ENCODE measurements at regions not wholly inside any gene's neighbourhood (a gene's known extent, or its start where the extent isn't known, plus 50 kb on each side); places are given as distances from the start of the nearest gene placed in this dataset.

GRCh38 chr7:17404006-17404405 is 105.6 kb downstream of the AHR start:
- Histone ChIP-seq H3K9me2 (replicated peaks; ENCODE audit: low read depth, low read length) (no peaks in the 10 kb centered on the region), H3K27me3 (ENCODE audit: insufficient read depth, low read length, poor library complexity, severe bottlenecking) (no peaks in the 10 kb centered on the region), H3K9me3 (ENCODE audit: insufficient read depth, low read depth, low read length) (no peaks in the 10 kb centered on the region), H4K20me1 (ENCODE audit: insufficient read depth, low read length, poor library complexity, severe bottlenecking) (no peaks in the 10 kb centered on the region), H3K4me1 (ENCODE audit: insufficient read depth, low read length, poor library complexity, severe bottlenecking) (peaks cover 55% of the 10 kb centered on the region), H2AFZ (ENCODE audit: low read length) (peak overlapping the region; percentile 28), H3K4me2 (ENCODE audit: low read depth, low read length, poor library complexity, severe bottlenecking) (peak overlapping the region; percentile 41), H3F3A (ENCODE audit: low read depth) (no peaks in the 10 kb centered on the region), H3K9ac (ENCODE audit: low read depth, low read length, poor library complexity, severe bottlenecking) (no peak overlapping the region), H3K36me3 (ENCODE audit: insufficient read depth, low read length) (no peaks in the 10 kb centered on the region), H3K79me2 (ENCODE audit: insufficient read depth, low read length) (no peaks in the 10 kb centered on the region), H3K4me3 (ENCODE audit: low read length, poor library complexity, severe bottlenecking) (peak overlapping the region; percentile 16)
- TF ChIP-seq CTCF (conservative IDR thresholded peaks at IDR 0.05; ENCODE audit: low read length) = no peak
- TF ChIP-seq EZH2phosphoT487 (IDR thresholded peaks at IDR 0.05; ENCODE audit: borderline replicate concordance) = no peak

DNA sequence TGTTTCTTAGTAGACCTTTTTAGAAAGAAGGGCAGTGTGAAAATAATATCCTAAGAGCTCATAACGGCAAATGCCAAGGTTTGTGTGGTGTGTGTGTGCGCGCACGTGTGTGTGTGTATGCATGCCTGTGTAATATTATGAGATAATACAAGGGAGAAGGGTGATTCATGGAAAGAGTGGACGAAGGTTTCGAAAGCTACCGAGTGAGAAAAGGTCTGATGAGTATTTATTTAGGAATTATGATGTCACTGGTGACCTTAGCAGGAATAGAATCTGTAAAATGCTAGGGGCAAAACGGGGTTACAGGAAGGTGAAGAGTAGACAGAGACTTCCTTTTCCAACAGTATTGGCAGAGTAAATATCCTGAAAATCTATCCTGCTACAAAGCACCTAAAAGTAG is 107.3 kb downstream of the AHR start:
- Histone ChIP-seq H3K4me3 (ENCODE audit: low read length, poor library complexity, severe bottlenecking) (no peak overlapping the region), H3K4me2 (ENCODE audit: low read depth, low read length, poor library complexity, severe bottlenecking) (no peak overlapping the region), H3K9me3 (ENCODE audit: insufficient read depth, low read depth, low read length) (no peaks in the 10 kb centered on the region), H3K79me2 (ENCODE audit: insufficient read depth, low read length) (no peaks in the 10 kb centered on the region), H2AFZ (ENCODE audit: low read length) (peak overlapping the region; percentile 58; the same call in 1 of the 2 replicates), H4K20me1 (ENCODE audit: insufficient read depth, low read length, poor library complexity, severe bottlenecking) (no peaks in the 10 kb centered on the region), H3K27me3 (ENCODE audit: insufficient read depth, low read length, poor library complexity, severe bottlenecking) (no peaks in the 10 kb centered on the region), H3K36me3 (ENCODE audit: insufficient read depth, low read length) (no peaks in the 10 kb centered on the region), H3K9me2 (replicated peaks; ENCODE audit: low read depth, low read length) (no peaks in the 10 kb centered on the region), H3K4me1 (ENCODE audit: insufficient read depth, low read length, poor library complexity, severe bottlenecking) (peaks cover 55% of the 10 kb centered on the region), H3F3A (ENCODE audit: low read depth) (no peaks in the 10 kb centered on the region), H3K9ac (ENCODE audit: low read depth, low read length, poor library complexity, severe bottlenecking) (no peak overlapping the region)
- TF ChIP-seq CTCF (conservative IDR thresholded peaks at IDR 0.05; ENCODE audit: low read length) (no peak), EZH2phosphoT487 (IDR thresholded peaks at IDR 0.05; ENCODE audit: borderline replicate concordance) (no peak)

DNA sequence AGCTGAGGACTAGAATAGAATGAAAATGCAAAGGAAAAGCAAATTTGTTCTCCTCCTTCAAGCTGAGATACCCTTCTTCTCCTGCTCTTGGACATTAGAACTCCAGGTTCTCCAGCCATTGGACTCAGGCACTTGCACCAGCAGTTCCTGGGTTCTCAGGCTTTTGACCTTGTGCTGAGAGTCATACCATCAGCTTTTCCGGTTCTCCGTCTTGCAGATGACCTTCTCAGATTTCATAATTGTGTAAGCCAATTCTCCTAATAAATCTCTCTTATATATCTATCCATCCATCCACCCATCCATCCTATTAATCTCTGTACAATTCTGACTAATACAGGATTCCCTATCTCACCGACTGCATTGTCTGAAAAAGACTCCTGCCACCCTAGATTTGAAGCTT is 108.3 kb downstream of the AHR start:
- no peak overlapping the region for H3K9ac ChIP-seq (ENCODE audit: low read depth, low read length, poor library complexity, severe bottlenecking)
- H3K9me2 ChIP-seq (replicated peaks; ENCODE audit: low read depth, low read length) = no peaks in the 10 kb centered on the region
- no peaks in the 10 kb centered on the region for H3K27me3 ChIP-seq (ENCODE audit: insufficient read depth, low read length, poor library complexity, severe bottlenecking)
- peak overlapping the region; percentile 0 for H3K4me2 ChIP-seq (ENCODE audit: low read depth, low read length, poor library complexity, severe bottlenecking)
- no peaks in the 10 kb centered on the region for H3K36me3 ChIP-seq (ENCODE audit: insufficient read depth, low read length)
- H3K79me2 ChIP-seq (ENCODE audit: insufficient read depth, low read length) = no peaks in the 10 kb centered on the region
- no peaks in the 10 kb centered on the region for H4K20me1 ChIP-seq (ENCODE audit: insufficient read depth, low read length, poor library complexity, severe bottlenecking)
- H3K4me3 ChIP-seq (ENCODE audit: low read length, poor library complexity, severe bottlenecking) = no peak overlapping the region
- TF ChIP-seq CTCF (conservative IDR thresholded peaks at IDR 0.05; ENCODE audit: low read length) (no peak), EZH2phosphoT487 (IDR thresholded peaks at IDR 0.05; ENCODE audit: borderline replicate concordance) (no peak)
- peaks cover 52% of the 10 kb centered on the region for H3K4me1 ChIP-seq (ENCODE audit: insufficient read depth, low read length, poor library complexity, severe bottlenecking)
- H3K9me3 ChIP-seq (ENCODE audit: insufficient read depth, low read depth, low read length) = no peaks in the 10 kb centered on the region
- no peaks in the 10 kb centered on the region for H3F3A ChIP-seq (ENCODE audit: low read depth)
- H2AFZ ChIP-seq (ENCODE audit: low read length) = peak overlapping the region; percentile 11

Data from Loucy (cell line).